NCI-H1092 treated with DMSO at 0.1 percent for 48 hours (cell line): ENCODE measurements at regions not wholly inside any gene's neighbourhood (a gene's known extent, or its start where the extent isn't known, plus 50 kb on each side); places are given as distances from the start of the nearest gene placed in this dataset.
"Not testable (repeated sequence)": the region's sequence is repeated elsewhere in the genome, so short reads cannot be mapped to it uniquely, and the experiment has no call there.

Experiments used
- DNase-seq: peaks from one replicate; lab custom pipeline; 2025; lab: John Stamatoyannopoulos, UW

- no peak for DNase-seq
Measured at GRCh38 chr5:67983251-67984110, 232.1 kb upstream of the PIK3R1 start.

- DNase-seq, result not testable (repeated sequence)
Measured at GRCh38 chr5:67982160-67982559, 233.4 kb upstream of the PIK3R1 start.

- DNase-seq, result no peak
Measured at GRCh38 chr5:67978171-67978570, 237.4 kb upstream of the PIK3R1 start.

GRCh38 chr5:67976891-67977601, 238.5 kb upstream of the PIK3R1 start:
- no peak for DNase-seq

GRCh38 chr5:67976181-67976580, 239.4 kb upstream of the PIK3R1 start:
- no peak for DNase-seq

- DNase-seq, result no peak
Measured at GRCh38 chr5:67974471-67974870, 241.1 kb upstream of the PIK3R1 start.

GRCh38 chr5:67974054-67974453, 241.5 kb upstream of the PIK3R1 start:
- no peak for DNase-seq

GRCh38 chr5:67971971-67972821, 243.4 kb upstream of the PIK3R1 start:
- no peak for DNase-seq

GRCh38 chr5:67971223-67971830, 244.2 kb upstream of the PIK3R1 start:
- DNase-seq, result no peak

- DNase-seq, result no peak
Measured at GRCh38 chr5:67969631-67970030, 245.9 kb upstream of the PIK3R1 start.

- no peak for DNase-seq
Measured at GRCh38 chr5:67969176-67969575, 246.4 kb upstream of the PIK3R1 start.

GRCh38 chr5:67966712-67967111, 248.8 kb upstream of the PIK3R1 start:
- no peak for DNase-seq

GRCh38 chr5:67964619-67965018, 250.9 kb upstream of the PIK3R1 start:
- no peak for DNase-seq

- DNase-seq, result no peak
Measured at GRCh38 chr5:67963789-67964519, 251.6 kb upstream of the PIK3R1 start.

- no peak for DNase-seq
Measured at GRCh38 chr5:67960939-67961338, 254.6 kb upstream of the PIK3R1 start.

GRCh38 chr5:67957374-67957773, 258.2 kb upstream of the PIK3R1 start:
- no peak for DNase-seq

- DNase-seq, result no peak
Measured at GRCh38 chr5:67954351-67954750, 261.2 kb upstream of the PIK3R1 start.

GRCh38 chr5:67942421-67942820, 273.1 kb upstream of the PIK3R1 start:
- DNase-seq, result no peak

GRCh38 chr5:67941614-67942401, 273.7 kb upstream of the PIK3R1 start:
- DNase-seq, result no peak

GRCh38 chr5:67935908-67936566, 279.5 kb upstream of the PIK3R1 start:
- DNase-seq, result no peak
